HEK293 (cell line): ENCODE measurements at regions not wholly inside any gene's neighbourhood (a gene's known extent, or its start where the extent isn't known, plus 50 kb on each side); places are given as distances from the start of the nearest gene placed in this dataset.

Source experiments
- CTCF ChIA-PET: fragments of 350-600 bp; formaldehyde crosslinking; extraction: SDS; loops from one replicate; lab custom pipeline; 2021; ENCODE audit warnings: antibody characterized with exemption; lab: Yijun Ruan, JAX
- POLR2A ChIA-PET: fragments of 300-600 bp; formaldehyde crosslinking; extraction: SDS; loops from one replicate; lab custom pipeline; 2020; ENCODE audit warnings: antibody characterized with exemption, inconsistent platforms; lab: Yijun Ruan, JAX
- H3K27ac ChIP-seq: fragments of 200-500 bp; sonication (Bioruptor generic); 2 replicates; pipeline ENCODE4 v1.5.1; 2014; ENCODE audit warnings: low read depth, low read length, control low read depth, inconsistent platforms; ENCODE audit errors: extremely low read depth
- H3K36me3 ChIP-seq, 2 experiments: fragments of 200-500 bp in 1 of 2; sonication (Bioruptor generic) in 1 of 2; 1 replicate in 1 of 2; 2 replicates in 1 of 2; pipeline ENCODE4 v1.5.1; 2014 to 2017; ENCODE audit warnings: inconsistent platforms in 2 of 2, low read length in 2 of 2; ENCODE audit not compliant: control insufficient read depth in 2 of 2, insufficient read depth in 1 of 2
- H3K4me1 ChIP-seq: fragments of 200-500 bp; sonication (Bioruptor generic); 2 replicates; pipeline ENCODE4 v1.5.1; 2014; ENCODE audit warnings: mild to moderate bottlenecking, low read length, inconsistent platforms; ENCODE audit not compliant: control insufficient read depth, insufficient read depth
- H3K4me3 ChIP-seq: 2 replicates; pipeline ENCODE4 v1.5.1; 2011; ENCODE audit warnings: low read depth, mild to moderate bottlenecking, control low read depth, low read length, moderate library complexity
- H3K9me3 ChIP-seq: fragments of 200-500 bp; sonication (Bioruptor generic); 2 replicates; pipeline ENCODE4 v1.5.1; 2014; ENCODE audit warnings: low read depth, low read length, inconsistent platforms; ENCODE audit not compliant: control insufficient read depth, insufficient read depth
- GLI4 ChIP-seq: fragments of 450-650 bp; formaldehyde crosslinking; IDR thresholded peaks from 2 replicates; pipeline ENCODE4 v1.5.1; 2016; ENCODE audit warnings: missing biosample characterization, missing genetic modification characterization
- KLF1 ChIP-seq: fragments of 450-650 bp; formaldehyde crosslinking; IDR thresholded peaks from 2 replicates; pipeline ENCODE4 v1.5.1; 2016; ENCODE audit warnings: missing biosample characterization, missing genetic modification characterization
- REPIN1 ChIP-seq: fragments of 450-650 bp; formaldehyde crosslinking; IDR thresholded peaks from 2 replicates; pipeline ENCODE4 v1.5.1; 2017; ENCODE audit warnings: missing biosample characterization, missing genetic modification characterization, low read depth
- SCRT2 ChIP-seq: fragments of 450-650 bp; formaldehyde crosslinking; IDR thresholded peaks from 2 replicates; pipeline ENCODE4 v1.5.1; 2016; ENCODE audit warnings: missing biosample characterization, missing genetic modification characterization
- YY1 ChIP-seq: fragments of 450-650 bp; formaldehyde crosslinking; IDR thresholded peaks from 2 replicates; pipeline ENCODE4 v1.5.1; 2018; ENCODE audit warnings: missing biosample characterization, missing genetic modification characterization
- ZBTB21 ChIP-seq: fragments of 450-650 bp; formaldehyde crosslinking; IDR thresholded peaks from 2 replicates; pipeline ENCODE4 v1.5.1; 2017; ENCODE audit warnings: missing biosample characterization, missing genetic modification characterization
- ZBTB48 ChIP-seq: fragments of 450-650 bp; formaldehyde crosslinking; IDR thresholded peaks from 2 replicates; pipeline ENCODE4 v1.5.1; 2016; ENCODE audit warnings: missing biosample characterization, missing genetic modification characterization
- ZEB2 ChIP-seq: fragments of 450-650 bp; formaldehyde crosslinking; IDR thresholded peaks from 2 replicates; pipeline ENCODE4 v1.5.1; 2016; ENCODE audit warnings: missing biosample characterization, missing genetic modification characterization
- ZIC2 ChIP-seq: fragments of 450-650 bp; formaldehyde crosslinking; IDR thresholded peaks from 2 replicates; pipeline ENCODE4 v1.5.1; 2016; ENCODE audit warnings: missing biosample characterization, missing genetic modification characterization
- ZNF121 ChIP-seq: fragments of 450-650 bp; formaldehyde crosslinking; IDR thresholded peaks from 2 replicates; pipeline ENCODE4 v1.5.1; 2016; ENCODE audit warnings: missing biosample characterization, missing genetic modification characterization
- ZNF132 ChIP-seq: fragments of 450-650 bp; formaldehyde crosslinking; IDR thresholded peaks from 2 replicates; pipeline ENCODE4 v1.5.1; 2017; ENCODE audit warnings: missing biosample characterization, missing genetic modification characterization, borderline replicate concordance
- ZNF157 ChIP-seq: fragments of 450-650 bp; formaldehyde crosslinking; IDR thresholded peaks from 2 replicates; pipeline ENCODE4 v1.5.1; 2016; ENCODE audit warnings: missing biosample characterization, missing genetic modification characterization
- ZNF211 ChIP-seq: fragments of 450-650 bp; formaldehyde crosslinking; IDR thresholded peaks from 2 replicates; pipeline ENCODE4 v1.5.1; 2016; ENCODE audit warnings: low read depth, missing biosample characterization, missing genetic modification characterization
- ZNF24 ChIP-seq: fragments of 450-650 bp; formaldehyde crosslinking; IDR thresholded peaks from 2 replicates; pipeline ENCODE4 v1.5.1; 2016; ENCODE audit warnings: missing biosample characterization, missing genetic modification characterization
- ZNF391 ChIP-seq: fragments of 450-650 bp; formaldehyde crosslinking; IDR thresholded peaks from 2 replicates; pipeline ENCODE4 v1.5.1; 2016; ENCODE audit warnings: low read depth, missing biosample characterization, missing genetic modification characterization, borderline replicate concordance
- ZNF433 ChIP-seq: fragments of 450-650 bp; formaldehyde crosslinking; IDR thresholded peaks from 2 replicates; pipeline ENCODE4 v1.5.1; 2016; ENCODE audit warnings: missing biosample characterization, missing genetic modification characterization, low read depth
- ZNF473 ChIP-seq: fragments of 450-650 bp; formaldehyde crosslinking; IDR thresholded peaks from 2 replicates; pipeline ENCODE4 v1.5.1; 2017; ENCODE audit warnings: missing biosample characterization, missing genetic modification characterization
- ZNF621 ChIP-seq: fragments of 450-650 bp; formaldehyde crosslinking; IDR thresholded peaks from 2 replicates; pipeline ENCODE4 v1.5.1; 2017; ENCODE audit warnings: missing biosample characterization, missing genetic modification characterization
- ZNF626 ChIP-seq: fragments of 450-650 bp; sonication (Bioruptor Pico); formaldehyde crosslinking; IDR thresholded peaks from 2 replicates; pipeline ENCODE4 v1.5.1; 2018; ENCODE audit warnings: missing biosample characterization, missing genetic modification characterization, inconsistent platforms
- ZNF670 ChIP-seq: fragments of 450-650 bp; formaldehyde crosslinking; IDR thresholded peaks from 2 replicates; pipeline ENCODE4 v1.5.1; 2016; ENCODE audit warnings: missing biosample characterization, missing genetic modification characterization, low read depth
- ZNF768 ChIP-seq: fragments of 450-650 bp; formaldehyde crosslinking; IDR thresholded peaks from 2 replicates; pipeline ENCODE4 v1.5.1; 2018; ENCODE audit warnings: missing biosample characterization, mild to moderate bottlenecking, missing genetic modification characterization
- ZNF785 ChIP-seq: fragments of 450-650 bp; formaldehyde crosslinking; IDR thresholded peaks from 2 replicates; pipeline ENCODE4 v1.5.1; 2016; ENCODE audit warnings: missing biosample characterization, missing genetic modification characterization
- ZNF791 ChIP-seq: fragments of 450-650 bp; formaldehyde crosslinking; IDR thresholded peaks from 2 replicates; pipeline ENCODE4 v1.5.1; 2016; ENCODE audit warnings: missing biosample characterization, missing genetic modification characterization
- TF ChIP-seq, protein P1 (sequence below): fragments of 450-650 bp; formaldehyde crosslinking; IDR thresholded peaks from 2 replicates; pipeline ENCODE4 v1.5.1; 2016; ENCODE audit warnings: missing biosample characterization, missing genetic modification characterization
- TF ChIP-seq, protein P2 (sequence below): fragments of 450-650 bp; formaldehyde crosslinking; IDR thresholded peaks from 2 replicates; pipeline ENCODE4 v1.5.0; 2017; ENCODE audit warnings: missing biosample characterization, missing genetic modification characterization, borderline replicate concordance
- TF ChIP-seq, protein P3 (sequence below): sonication (generic); formaldehyde crosslinking; IDR thresholded peaks from 2 replicates; pipeline ENCODE4 v1.8.1; 2022; ENCODE audit warnings: mild to moderate bottlenecking, moderate library complexity, missing genetic modification reagents
- TF ChIP-seq, protein P4 (sequence below): fragments of 450-650 bp; formaldehyde crosslinking; IDR thresholded peaks from 2 replicates; pipeline ENCODE4 v1.5.1; 2016; ENCODE audit warnings: missing biosample characterization, missing genetic modification characterization
- TF ChIP-seq, protein P5 (sequence below): fragments of 450-650 bp; formaldehyde crosslinking; IDR thresholded peaks from 2 replicates; pipeline ENCODE4 v1.5.1; 2016; ENCODE audit warnings: missing biosample characterization, missing genetic modification characterization
- TF ChIP-seq, protein P6 (sequence below): fragments of 450-650 bp; formaldehyde crosslinking; IDR thresholded peaks from 2 replicates; pipeline ENCODE4 v1.5.1; 2016; ENCODE audit warnings: missing biosample characterization, missing genetic modification characterization

DNA sequence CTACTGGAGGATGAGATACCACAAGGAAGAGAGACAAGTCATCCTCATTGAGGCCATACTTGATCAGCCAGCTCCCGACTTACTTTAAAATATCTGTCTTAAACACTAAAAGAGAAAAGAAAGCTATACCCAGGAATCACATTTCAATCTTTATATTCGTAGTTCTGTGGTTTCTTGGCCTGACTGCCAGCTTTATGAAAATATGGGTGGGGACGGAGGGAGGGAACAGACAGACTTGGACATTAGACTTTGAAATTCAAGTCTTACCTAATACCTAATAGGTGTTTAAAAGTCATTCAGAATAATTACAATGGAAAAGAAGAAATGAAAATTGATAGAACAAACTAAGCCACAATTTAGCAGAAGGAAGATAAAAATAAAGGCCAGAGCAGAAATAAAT is 604.8 kb upstream of the RORB start:
- CTCF ChIA-PET, result no interaction called here
- POLR2A ChIA-PET, result no interaction called here

DNA sequence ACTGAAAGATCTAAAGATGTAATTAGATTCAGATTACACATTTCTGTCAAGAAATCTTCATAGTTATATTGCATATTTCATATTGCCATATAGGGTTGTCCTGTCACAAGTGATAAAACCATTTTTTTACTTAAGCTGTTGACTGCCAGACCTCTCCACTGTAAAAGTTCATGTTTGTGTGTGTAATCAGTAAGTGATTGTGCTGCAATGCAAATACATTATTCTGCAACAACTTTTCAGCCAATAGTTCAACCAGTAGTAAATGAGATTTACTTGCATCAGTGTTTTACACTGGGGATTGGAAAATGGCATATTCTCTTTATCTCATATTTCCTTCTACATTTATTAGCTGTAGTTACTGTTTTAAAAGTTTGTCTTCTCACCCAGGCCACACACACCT is 603.9 kb upstream of the RORB start:
- ChIA-PET POLR2A (no interaction called here), CTCF (no interaction called here)
- no peaks in the 10 kb centered on the region for H3K9me3 ChIP-seq
- no peaks in the 10 kb centered on the region for H3K4me1 ChIP-seq
- no peak overlapping the region for H3K4me3 ChIP-seq
- no peaks in the 10 kb centered on the region for H3K36me3 ChIP-seq
- no peak overlapping the region for H3K27ac ChIP-seq
- TF ChIP-seq REPIN1 (tag by site-specific recombination) (no peak), KLF1 (tag by site-specific recombination) (no peak), ZNF132 (tag by site-specific recombination) (no peak), ZNF626 (no peak), ZNF621 (no peak), ZNF670 (tag by site-specific recombination) (no peak), ZNF121 (tag by site-specific recombination) (no peak), ZNF157 (no peak), ZNF791 (no peak), SCRT2 (no peak)
- TF ChIP-seq, protein P1, sequence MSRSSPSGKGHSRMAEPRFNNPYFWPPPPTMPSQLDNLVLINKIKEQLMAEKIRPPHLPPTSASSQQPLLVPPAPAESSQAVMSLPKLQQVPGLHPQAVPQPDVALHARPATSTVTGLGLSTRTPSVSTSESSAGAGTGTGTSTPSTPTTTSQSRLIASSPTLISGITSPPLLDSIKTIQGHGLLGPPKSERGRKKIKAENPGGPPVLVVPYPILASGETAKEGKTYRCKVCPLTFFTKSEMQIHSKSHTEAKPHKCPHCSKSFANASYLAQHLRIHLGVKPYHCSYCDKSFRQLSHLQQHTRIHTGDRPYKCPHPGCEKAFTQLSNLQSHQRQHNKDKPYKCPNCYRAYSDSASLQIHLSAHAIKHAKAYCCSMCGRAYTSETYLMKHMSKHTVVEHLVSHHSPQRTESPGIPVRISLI, result no peak
- TF ChIP-seq, protein P2, sequence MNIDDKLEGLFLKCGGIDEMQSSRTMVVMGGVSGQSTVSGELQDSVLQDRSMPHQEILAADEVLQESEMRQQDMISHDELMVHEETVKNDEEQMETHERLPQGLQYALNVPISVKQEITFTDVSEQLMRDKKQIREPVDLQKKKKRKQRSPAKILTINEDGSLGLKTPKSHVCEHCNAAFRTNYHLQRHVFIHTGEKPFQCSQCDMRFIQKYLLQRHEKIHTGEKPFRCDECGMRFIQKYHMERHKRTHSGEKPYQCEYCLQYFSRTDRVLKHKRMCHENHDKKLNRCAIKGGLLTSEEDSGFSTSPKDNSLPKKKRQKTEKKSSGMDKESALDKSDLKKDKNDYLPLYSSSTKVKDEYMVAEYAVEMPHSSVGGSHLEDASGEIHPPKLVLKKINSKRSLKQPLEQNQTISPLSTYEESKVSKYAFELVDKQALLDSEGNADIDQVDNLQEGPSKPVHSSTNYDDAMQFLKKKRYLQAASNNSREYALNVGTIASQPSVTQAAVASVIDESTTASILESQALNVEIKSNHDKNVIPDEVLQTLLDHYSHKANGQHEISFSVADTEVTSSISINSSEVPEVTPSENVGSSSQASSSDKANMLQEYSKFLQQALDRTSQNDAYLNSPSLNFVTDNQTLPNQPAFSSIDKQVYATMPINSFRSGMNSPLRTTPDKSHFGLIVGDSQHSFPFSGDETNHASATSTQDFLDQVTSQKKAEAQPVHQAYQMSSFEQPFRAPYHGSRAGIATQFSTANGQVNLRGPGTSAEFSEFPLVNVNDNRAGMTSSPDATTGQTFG (tag by site-specific recombination), result no peak
- TF ChIP-seq, protein P3, sequence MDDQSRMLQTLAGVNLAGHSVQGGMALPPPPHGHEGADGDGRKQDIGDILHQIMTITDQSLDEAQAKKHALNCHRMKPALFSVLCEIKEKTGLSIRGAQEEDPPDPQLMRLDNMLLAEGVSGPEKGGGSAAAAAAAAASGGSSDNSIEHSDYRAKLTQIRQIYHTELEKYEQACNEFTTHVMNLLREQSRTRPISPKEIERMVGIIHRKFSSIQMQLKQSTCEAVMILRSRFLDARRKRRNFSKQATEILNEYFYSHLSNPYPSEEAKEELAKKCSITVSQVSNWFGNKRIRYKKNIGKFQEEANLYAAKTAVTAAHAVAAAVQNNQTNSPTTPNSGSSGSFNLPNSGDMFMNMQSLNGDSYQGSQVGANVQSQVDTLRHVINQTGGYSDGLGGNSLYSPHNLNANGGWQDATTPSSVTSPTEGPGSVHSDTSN (CRISPR knock-in tag), result no peak

More for the DNA sequence above, 604.8 kb upstream of the RORB start:
- Histone ChIP-seq H3K4me3 (no peak overlapping the region), H3K4me1 (no peaks in the 10 kb centered on the region), H3K27ac (no peak overlapping the region), H3K9me3 (no peaks in the 10 kb centered on the region), H3K36me3 (no peaks in the 10 kb centered on the region)
- TF ChIP-seq ZIC2 (tag by site-specific recombination) (no peak), ZBTB21 (tag by site-specific recombination) (no peak), ZNF768 (no peak), GLI4 (no peak), ZBTB48 (tag by site-specific recombination) (no peak), ZNF211 (tag by site-specific recombination) (no peak), YY1 (tag by site-specific recombination) (no peak), ZNF473 (tag by site-specific recombination) (no peak), ZNF391 (no peak), ZNF785 (tag by site-specific recombination) (no peak), ZEB2 (no peak), ZNF24 (tag by site-specific recombination) (no peak), ZNF433 (tag by site-specific recombination) (no peak)
- TF ChIP-seq, protein P4, sequence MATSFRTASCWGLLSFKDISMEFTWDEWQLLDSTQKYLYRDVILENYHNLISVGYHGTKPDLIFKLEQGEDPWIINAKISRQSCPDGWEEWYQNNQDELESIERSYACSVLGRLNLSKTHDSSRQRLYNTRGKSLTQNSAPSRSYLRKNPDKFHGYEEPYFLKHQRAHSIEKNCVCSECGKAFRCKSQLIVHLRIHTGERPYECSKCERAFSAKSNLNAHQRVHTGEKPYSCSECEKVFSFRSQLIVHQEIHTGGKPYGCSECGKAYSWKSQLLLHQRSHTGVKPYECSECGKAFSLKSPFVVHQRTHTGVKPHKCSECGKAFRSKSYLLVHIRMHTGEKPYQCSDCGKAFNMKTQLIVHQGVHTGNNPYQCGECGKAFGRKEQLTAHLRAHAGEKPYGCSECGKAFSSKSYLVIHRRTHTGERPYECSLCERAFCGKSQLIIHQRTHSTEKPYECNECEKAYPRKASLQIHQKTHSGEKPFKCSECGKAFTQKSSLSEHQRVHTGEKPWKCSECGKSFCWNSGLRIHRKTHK, result no peak
- TF ChIP-seq, protein P5, sequence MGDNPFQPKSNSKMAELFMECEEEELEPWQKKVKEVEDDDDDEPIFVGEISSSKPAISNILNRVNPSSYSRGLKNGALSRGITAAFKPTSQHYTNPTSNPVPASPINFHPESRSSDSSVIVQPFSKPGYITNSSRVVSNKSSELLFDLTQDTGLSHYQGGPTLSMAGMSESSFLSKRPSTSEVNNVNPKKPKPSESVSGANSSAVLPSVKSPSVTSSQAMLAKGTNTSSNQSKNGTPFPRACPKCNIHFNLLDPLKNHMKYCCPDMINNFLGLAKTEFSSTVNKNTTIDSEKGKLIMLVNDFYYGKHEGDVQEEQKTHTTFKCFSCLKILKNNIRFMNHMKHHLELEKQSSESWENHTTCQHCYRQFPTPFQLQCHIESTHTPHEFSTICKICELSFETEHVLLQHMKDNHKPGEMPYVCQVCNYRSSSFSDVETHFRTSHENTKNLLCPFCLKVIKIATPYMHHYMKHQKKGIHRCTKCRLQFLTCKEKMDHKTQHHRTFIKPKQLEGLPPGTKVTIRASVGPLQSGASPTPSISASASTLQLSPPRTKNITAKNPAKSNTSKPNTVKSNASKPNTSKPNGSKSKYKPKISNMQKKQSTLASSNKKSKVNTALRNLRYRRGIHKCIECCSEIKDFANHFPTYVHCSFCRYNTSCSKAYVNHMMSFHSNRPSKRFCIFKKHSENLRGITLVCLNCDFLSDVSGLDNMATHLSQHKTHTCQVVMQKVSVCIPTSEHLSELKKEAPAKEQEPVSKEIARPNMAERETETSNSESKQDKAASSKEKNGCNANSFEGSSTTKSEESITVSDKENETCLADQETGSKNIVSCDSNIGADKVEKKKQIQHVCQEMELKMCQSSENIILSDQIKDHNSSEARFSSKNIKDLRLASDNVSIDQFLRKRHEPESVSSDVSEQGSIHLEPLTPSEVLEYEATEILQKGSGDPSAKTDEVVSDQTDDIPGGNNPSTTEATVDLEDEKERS (tag by site-specific recombination), result no peak
- TF ChIP-seq, protein P6, sequence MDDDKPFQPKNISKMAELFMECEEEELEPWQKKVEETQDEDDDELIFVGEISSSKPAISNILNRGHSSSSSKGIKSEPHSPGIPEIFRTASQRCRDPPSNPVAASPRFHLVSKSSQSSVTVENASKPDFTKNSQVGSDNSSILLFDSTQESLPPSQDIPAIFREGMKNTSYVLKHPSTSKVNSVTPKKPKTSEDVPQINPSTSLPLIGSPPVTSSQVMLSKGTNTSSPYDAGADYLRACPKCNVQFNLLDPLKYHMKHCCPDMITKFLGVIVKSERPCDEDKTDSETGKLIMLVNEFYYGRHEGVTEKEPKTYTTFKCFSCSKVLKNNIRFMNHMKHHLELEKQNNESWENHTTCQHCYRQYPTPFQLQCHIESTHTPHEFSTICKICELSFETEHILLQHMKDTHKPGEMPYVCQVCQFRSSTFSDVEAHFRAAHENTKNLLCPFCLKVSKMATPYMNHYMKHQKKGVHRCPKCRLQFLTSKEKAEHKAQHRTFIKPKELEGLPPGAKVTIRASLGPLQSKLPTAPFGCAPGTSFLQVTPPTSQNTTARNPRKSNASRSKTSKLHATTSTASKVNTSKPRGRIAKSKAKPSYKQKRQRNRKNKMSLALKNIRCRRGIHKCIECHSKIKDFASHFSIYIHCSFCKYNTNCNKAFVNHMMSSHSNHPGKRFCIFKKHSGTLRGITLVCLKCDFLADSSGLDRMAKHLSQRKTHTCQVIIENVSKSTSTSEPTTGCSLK (tag by site-specific recombination), result no peak
